ENCODE measurements at regions not wholly inside any gene's neighbourhood (a gene's known extent, or its start where the extent isn't known, plus 50 kb on each side); places are given as distances from the start of the nearest gene placed in this dataset.
A peak's percentile ranks its signal among the peaks of the same experiment; 100 is the strongest.

- intact Hi-C loops (cut with DNase I), result no loop called here
- no peak for ATAC-seq
- no peak for DNase-seq (ENCODE audit: low spot score)
Observed at GRCh38 chr18:10070561-10071000, 156.8 kb downstream of the VAPA start.

DNA sequence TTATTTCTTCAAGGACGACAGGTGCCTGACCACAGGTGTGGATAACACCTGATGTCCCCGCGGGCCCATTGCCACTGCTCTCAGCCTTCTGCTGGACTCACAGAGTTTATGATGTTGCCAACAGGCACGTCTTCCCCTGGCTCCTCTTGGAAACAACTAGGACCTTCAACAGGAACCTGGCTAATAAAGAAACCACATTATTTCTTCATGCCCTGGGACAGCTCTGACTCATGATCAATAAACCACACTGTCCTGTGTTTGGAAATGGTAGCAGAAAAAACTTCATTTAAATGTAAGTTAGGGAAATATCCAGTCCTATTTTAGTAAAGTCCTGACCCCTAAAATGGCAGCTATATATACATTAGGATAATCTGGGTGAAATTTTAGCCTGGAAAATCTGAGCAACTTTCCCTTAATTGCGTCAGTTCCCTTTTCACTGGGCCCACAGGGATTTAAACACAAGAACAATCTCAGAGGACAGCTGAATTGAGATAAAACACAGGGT, 158.9 kb downstream of the VAPA start:
- intact Hi-C loops (cut with DNase I), result no loop called here
- no peak for ATAC-seq
- DNase-seq (ENCODE audit: low spot score), result no peak

DNA sequence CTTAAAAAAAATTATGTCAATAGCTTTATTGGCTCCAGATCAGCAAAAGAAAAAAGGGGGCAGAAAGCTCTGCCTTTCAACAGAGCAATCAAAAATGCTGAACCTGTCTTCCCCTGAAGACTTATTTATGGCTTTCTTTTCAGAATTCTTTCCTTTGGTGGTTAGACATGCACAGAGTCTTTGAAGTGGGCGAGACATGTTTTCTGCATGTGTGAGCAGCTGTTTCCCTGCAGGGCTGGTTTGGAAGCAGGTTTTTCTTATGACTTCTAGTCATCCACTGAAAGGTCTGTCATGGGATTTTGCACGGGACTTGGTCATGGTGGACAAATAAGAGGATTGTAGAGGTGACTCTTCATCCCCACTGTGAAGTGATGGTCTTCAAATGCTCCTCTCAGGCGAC, 160.3 kb downstream of the VAPA start:
- ATAC-seq, result no peak

DNA sequence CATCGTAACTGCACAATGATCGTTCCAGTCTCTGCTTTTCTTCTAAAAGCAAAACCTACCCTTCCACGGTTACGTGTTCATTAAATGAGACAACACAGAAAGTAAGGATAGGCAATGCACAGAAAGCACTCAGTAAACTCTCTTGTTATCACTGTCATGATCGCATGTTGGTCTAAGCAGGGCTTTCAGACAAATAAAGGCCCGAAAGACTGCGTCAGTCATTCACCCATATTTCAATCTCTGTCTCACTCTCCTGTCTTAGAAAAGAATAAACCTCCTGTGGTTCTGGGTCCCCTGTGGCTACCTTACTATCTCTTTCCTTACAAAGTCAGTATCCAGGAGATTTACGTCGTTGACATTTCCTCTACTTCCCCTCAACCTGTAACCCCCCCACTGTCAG, 160.9 kb downstream of the VAPA start:
- intact Hi-C loops (cut with DNase I), result no loop called here
- no peak for DNase-seq (ENCODE audit: low spot score)
- no peak for ATAC-seq

More for the DNA sequence above, 160.3 kb downstream of the VAPA start:
- intact Hi-C loops (cut with DNase I), result no loop called here
- DNase-seq (ENCODE audit: low spot score), result no peak

DNA sequence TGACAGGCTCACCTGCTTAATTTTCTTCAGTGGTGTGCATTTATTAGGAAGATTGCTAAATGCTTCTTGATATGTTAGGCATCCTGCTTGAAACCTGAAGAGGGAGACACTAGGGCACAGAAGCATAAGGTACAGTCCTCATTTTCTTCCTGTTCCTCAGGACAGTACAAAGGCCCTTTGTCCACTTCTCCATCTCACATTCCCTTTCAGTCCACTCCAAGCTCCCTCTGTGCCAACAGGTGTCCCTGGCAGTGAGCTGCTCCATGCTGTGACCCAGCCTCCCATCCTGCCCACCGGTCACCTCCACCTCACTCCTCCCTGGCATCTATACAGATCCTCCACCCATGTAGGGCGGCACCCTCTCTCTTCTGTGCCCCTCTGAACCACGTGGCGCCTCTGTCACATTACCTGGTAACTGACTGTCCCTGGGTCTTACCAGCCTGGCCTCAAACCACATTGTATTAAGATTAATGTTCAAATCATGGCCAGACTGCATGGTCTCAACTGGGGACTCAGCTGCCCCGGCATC, 162.8 kb downstream of the VAPA start:
- DNase-seq (ENCODE audit: low spot score), result no peak
- intact Hi-C loops (cut with DNase I), result no loop called here
- peak; percentile 22 for ATAC-seq

DNA sequence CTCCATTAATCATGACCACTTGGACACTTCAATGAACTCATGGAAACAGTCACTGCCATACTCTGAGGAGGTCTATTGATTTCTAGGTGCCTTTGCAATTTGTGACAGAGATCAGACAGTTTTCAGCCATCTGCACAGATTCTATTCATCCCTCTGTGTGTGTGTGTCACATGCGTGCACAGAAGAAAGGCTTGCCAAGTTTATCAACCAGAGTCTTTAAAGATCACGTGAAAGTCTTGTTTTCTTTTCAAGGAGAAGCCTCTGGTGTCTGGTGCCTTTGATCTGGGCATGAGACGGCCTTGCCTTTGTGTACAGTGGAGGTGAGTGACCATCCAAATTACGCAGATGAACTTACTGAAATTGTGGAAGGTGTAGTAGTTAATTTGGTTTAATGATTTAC, 164.2 kb downstream of the VAPA start:
- intact Hi-C loops (cut with DNase I), result no loop called here
- DNase-seq (ENCODE audit: low spot score) (no peak), ATAC-seq (no peak)

DNA sequence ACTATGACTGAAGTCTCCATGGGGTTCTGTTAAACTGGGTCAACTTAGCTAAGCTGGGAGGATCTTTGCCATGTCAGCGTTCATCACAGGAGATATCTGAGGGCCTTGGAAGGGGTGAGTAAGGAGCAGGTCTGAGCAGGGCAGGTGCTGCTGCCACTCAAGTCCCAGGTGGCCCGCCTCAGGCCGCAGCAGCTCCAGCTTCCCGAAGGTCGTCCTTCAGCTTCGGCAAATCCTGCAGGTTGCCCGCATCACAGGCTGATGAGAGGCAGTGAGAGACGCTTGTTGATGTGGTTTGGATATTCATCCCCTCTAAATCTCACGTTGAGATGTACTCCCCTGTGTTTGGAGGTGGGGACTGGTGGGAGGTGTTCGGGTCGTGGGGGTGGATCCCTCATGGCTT, 166.6 kb downstream of the VAPA start:
- intact Hi-C loops (cut with DNase I), result no loop called here
- no peak for ATAC-seq
- no peak for DNase-seq (ENCODE audit: low spot score)

DNA sequence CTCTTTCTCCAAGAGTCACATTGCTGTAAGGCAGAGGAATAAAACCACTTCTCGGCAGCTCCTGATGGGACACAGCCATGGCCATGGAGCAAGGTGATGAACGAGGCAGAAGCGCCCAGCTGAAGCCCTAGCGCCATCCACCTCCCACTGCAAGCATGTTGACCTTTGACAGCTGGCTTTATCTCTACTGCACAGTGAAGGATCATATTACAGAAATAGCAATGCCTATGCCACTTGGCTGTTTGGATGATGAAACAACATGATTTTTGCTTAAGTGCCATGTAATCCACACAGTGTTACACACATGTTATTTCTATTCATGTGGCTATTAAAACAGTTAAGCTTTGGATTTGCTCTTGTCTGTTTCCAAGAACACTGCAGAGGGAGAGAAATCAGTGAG, 167.7 kb downstream of the VAPA start:
- DNase-seq (ENCODE audit: low spot score) (no peak), ATAC-seq (no peak)
- intact Hi-C loops (cut with DNase I), result no loop called here

DNA sequence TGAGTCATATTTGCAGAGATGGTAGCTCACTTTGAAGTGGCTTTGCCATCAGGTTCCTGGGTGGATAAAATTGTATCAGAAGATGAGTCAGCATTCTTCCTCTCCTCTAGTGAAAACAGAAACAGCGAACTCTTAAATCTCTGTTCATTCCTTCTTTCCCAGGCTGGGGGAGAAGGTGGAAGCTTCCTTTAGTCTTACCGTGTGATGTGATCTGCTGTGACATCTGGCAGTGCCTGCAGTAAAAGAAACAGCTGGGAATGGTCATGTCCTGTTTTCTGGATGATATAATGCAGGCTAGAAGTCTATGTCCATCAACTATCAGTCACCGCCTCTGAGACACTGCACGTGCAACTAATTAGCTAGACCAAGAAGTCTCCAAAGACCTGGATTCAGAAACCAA, 171.6 kb downstream of the VAPA start:
- ATAC-seq, result peak; percentile 28
- intact Hi-C loops (cut with DNase I), result no loop called here
- DNase-seq (ENCODE audit: low spot score), result no peak

- DNase-seq (ENCODE audit: low spot score) (no peak), ATAC-seq (no peak)
- intact Hi-C loops (cut with DNase I), result no loop called here
Observed at GRCh38 chr18:10085876-10086275, 172.1 kb downstream of the VAPA start.

DNA sequence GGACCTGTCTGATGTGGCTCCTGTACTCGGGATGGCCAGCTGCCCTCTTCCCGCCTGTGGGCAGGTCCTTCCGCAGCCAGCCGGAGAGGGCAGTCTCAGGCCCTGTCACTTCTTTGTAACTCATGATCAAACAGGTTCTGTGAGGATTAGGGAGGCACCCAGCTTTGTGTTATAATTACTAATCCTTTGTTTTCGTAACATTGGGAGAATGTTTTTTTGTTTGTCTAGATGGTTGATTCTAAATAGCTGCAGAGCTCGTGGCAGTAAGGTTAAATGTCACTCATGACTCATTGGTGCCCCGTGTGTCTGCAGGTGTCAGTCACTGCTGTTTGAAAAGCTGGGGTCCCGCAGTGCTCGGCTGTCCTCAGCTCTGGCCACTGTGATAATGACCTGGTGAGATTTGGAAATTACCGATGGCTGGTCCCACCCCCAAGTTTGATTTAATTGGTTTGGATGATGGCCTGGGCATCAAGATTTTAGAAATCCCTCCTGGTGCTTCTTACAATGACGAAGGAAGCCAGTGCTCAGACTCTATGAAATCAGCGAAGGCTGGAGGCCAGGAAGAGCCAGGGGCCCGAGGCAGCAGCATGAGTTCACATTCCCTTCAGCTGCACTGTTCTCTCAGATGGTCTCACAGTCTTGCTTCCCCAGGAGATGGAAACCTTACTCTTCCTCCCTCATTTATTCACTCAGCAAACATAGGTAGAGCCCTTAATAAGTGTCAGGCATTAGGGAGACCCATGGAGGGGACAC, 172.8 kb downstream of the VAPA start:
- DNase-seq (ENCODE audit: low spot score), result no peak
- intact Hi-C loops (cut with DNase I), result no loop called here
- no peak for ATAC-seq

GRCh38 chr18:10088734-10089133, 174.9 kb downstream of the VAPA start:
- no peak for DNase-seq (ENCODE audit: low spot score)
- no peak for ATAC-seq
- intact Hi-C loops (cut with DNase I), result no loop called here

DNA sequence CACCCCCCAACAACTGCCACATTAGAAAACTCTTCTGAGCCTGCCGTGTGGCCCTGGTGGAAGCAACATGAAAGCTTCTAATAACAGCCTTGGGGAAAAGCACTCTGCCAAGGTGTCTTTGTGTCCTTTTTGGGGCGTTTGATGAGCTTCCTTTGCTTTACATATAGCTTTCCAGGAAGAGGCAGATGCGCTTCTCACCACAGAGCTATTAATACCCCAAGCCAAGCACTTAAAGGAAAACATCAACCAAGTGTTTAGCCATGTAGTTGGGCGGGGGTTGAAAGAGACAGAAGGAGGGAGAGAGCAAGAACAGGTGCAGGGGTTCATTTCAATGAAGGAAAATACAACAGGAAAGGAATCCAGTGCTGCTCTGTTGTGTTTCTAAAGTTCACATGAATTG, 176.1 kb downstream of the VAPA start:
- no peak for DNase-seq (ENCODE audit: low spot score)
- intact Hi-C loops (cut with DNase I), result no loop called here
- ATAC-seq, result no peak

- ATAC-seq, result no peak
- no peak for DNase-seq (ENCODE audit: low spot score)
- intact Hi-C loops (cut with DNase I), result no loop called here
Observed at GRCh38 chr18:10090668-10091067, 176.9 kb downstream of the VAPA start.

DNA sequence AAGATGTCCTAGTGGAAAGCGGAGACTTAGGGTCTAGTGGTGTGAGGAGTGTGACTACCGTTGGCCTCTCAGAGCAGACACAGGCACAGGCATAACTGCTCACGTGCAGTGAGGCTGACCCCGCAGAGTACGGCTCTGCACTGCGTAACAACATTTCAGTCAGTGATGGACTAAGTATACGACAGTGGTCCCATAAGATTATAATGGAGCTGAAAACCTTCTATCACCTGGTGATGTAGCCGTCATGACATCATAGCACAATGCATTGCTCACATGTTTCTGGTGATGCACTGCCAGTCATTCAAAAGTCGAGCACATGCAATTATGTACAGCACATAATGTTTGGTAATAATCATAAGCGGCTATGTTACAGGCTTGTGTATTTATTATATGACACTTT, 179.6 kb downstream of the VAPA start:
- ATAC-seq (no peak), DNase-seq (ENCODE audit: low spot score) (no peak)
- intact Hi-C loops (cut with DNase I), result no loop called here

- intact Hi-C loops (cut with DNase I), result no loop called here
- DNase-seq (ENCODE audit: low spot score) (no peak), ATAC-seq (no peak)
Observed at GRCh38 chr18:10094154-10094553, 180.3 kb downstream of the VAPA start.

DNA sequence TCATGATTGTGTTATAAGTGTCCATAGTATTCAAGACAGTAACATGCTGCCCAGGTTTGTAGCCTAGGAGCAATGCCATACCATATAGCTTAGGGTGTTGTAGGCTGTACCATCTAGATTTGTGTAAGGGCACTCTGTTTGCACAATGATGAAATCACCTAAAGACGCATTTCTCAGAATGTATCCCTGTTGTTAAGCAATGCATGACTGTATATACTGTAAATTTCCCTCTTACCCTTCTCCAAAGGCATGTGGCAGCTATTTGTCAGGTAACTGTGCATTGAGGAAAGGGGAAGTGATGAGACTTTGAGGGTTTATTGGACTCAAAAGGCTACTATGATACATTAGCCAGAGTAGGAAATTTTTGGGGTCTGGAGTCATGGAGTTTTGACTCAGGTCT, 180.8 kb downstream of the VAPA start:
- intact Hi-C loops (cut with DNase I), result no loop called here
- no peak for ATAC-seq

DNA sequence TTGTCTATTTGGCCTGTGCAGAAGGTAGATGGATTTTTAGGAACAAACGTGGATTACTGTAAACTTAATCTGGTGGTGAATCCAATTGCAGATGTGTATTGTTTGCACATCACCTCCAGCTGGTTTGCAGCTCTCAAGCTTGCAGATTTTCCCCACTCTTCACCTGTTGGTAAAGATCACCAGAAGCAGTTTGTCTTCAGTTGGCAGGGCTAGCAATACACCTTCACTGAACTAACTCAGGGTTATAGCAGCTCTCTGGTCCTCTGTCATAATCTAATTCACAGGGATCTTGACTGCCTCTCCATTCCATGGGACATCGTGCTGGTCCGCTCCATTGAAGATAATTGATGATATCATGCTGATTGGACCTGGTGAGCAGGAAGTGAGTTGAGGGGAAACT, 181.5 kb downstream of the VAPA start:
- no peak for ATAC-seq
- intact Hi-C loops (cut with DNase I), result no loop called here
- DNase-seq (ENCODE audit: low spot score), result no peak

More for the DNA sequence above, 180.8 kb downstream of the VAPA start:
- DNase-seq (ENCODE audit: low spot score), result no peak

DNA sequence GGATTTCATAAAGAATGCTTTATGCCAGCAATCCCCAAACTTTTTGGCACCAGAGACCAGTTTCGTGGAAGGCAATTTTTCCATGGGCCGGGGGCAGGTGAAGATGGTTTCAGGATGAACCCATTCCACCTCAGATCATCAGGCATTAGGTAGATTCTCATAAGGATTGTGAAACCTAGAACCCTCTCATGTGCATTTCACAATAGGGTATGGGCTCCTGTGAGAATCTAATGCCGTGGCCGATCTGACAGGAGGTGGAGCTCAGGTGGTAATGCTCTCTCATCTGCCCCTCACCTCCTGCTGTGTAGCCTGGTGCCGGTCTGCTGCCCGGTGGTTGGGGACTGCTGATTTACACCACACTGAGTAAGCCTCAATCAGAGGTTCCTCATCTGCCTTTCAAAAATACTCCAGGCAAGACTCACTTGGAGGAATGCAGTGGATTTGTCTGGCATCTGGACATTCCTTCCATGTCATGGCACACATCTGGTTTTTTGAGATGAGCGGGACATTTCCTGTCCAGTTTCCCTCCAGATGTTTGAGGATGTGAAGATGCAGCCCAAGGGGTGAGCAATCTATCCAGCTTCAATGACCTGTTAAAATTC, 185.8 kb downstream of the VAPA start:
- intact Hi-C loops (cut with DNase I), result no loop called here
- no peak for ATAC-seq
- no peak for DNase-seq (ENCODE audit: low spot score)

- intact Hi-C loops (cut with DNase I), result no loop called here
- ATAC-seq (no peak), DNase-seq (ENCODE audit: low spot score) (no peak)
Observed at GRCh38 chr18:10100196-10100595, 186.4 kb downstream of the VAPA start.
